Stimulated activated CD8-positive, alpha-beta memory T cell treated with anti-CD3 and anti-CD28 coated beads, Interleukin-7, amount 100 ng/mL, for 24 hours (primary cell): ENCODE measurements at regions not wholly inside any gene's neighbourhood (a gene's known extent, or its start where the extent isn't known, plus 50 kb on each side); places are given as distances from the start of the nearest gene placed in this dataset.

Experiments
- DNase-seq: peaks from one replicate; pipeline ENCODE4 v3.0.0-alpha.2; 2020; ENCODE audit warnings: low read depth

DNA sequence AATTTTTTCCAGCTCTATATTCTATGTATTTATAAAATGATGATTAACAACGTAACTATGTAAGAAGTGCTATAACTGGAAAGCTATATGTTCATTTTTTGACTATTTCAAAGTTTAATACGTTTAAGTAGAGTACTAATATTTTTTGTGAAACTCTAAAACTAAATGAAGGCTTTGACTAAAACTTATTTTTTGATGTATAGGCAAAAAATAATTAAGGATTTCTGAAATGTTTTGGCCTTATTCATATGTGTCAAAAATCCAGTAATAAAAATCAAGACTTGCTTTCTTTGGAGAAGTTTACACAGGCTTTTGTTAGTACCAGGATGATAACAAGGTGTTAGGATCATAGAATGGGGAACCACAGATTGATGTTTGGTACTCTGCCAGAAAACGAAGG is 58.2 kb upstream of the ZEB2 start:
- DNase-seq, result no peak

DNA sequence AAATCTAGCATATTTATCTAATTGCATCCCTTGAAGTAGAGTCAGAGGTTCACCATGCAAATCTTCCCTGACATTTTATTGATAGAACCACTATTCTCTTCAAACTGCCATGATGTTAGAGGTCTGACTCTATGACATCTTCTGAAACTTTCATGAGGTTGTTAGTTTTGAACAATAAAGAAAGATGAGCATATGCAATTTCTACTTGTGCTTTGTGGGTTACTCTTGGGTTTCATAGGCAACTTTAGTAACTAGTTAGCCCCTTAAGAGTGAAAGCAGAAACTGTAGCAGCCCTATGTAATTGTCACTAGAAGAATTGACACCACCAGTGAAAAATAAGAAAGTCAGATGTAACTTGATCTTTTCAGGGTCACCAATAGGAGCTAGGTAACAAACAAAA is 53.1 kb upstream of the ZEB2 start:
- DNase-seq, result no peak

DNA sequence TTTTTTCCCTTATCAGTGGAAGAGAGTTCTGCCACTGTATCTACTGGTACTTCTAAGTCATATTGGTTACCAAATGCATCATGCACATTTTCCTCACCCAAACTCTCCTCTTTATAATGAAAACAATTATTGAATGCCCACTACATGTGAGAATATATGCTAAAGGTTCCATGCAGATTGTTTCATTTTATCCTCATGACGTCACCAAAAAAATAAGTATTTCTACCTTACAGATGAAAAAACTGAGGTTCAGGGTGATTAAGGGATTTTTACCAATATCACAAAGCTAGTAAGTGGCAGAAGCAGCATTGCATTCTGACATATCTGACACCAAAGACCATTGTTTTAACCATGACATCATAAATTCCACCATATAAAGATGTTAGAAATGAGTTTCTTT is 51.9 kb upstream of the ZEB2 start:
- DNase-seq, result no peak

- no peak for DNase-seq
These were observed 50.6 kb upstream of the ZEB2 start for GRCh38 chr2:144570566-144570965.
